Esophagus (tissue), 2 donors: ENCODE measurements at regions not wholly inside any gene's neighbourhood (a gene's known extent, or its start where the extent isn't known, plus 50 kb on each side); places are given as distances from the start of the nearest gene placed in this dataset.

Source experiments
- H3K27ac ChIP-seq, 2 donors: one replicate each; pipeline ENCODE4 v1.5.1; 2013; ENCODE audit warnings: low read depth in 2 of 2, mild to moderate bottlenecking in 2 of 2, inconsistent platforms in 1 of 2, low read length in 1 of 2, moderate library complexity in 1 of 2
- H3K27me3 ChIP-seq, 2 donors: one replicate each; pipeline ENCODE4 v1.6.1; 2013; ENCODE audit warnings: low read length in 2 of 2, control low read depth in 1 of 2, mild to moderate bottlenecking in 1 of 2; ENCODE audit not compliant: insufficient read depth in 2 of 2, control insufficient read depth in 1 of 2
- H3K36me3 ChIP-seq, 2 donors: one replicate each; pipeline ENCODE4 v1.6.1; 2013; ENCODE audit warnings: low read length in 1 of 2; ENCODE audit not compliant: control insufficient read depth in 2 of 2, insufficient read depth in 2 of 2
- H3K4me1 ChIP-seq, 2 donors: one replicate each; pipeline ENCODE4 v1.6.1; 2013; ENCODE audit warnings: low read length in 1 of 2; ENCODE audit not compliant: control insufficient read depth in 2 of 2, insufficient read depth in 2 of 2
- H3K4me3 ChIP-seq, 2 donors: one replicate each; pipeline ENCODE4 v1.5.1; 2013; ENCODE audit warnings: low read length in 2 of 2, mild to moderate bottlenecking in 2 of 2, low read depth in 1 of 2, moderate library complexity in 1 of 2
- H3K9me3 ChIP-seq, 2 donors: one replicate each; pipeline ENCODE4 v1.6.1; 2013; ENCODE audit warnings: mild to moderate bottlenecking in 2 of 2, low read depth in 1 of 2, low read length in 1 of 2, moderate library complexity in 1 of 2; ENCODE audit not compliant: control insufficient read depth in 2 of 2, insufficient read depth in 1 of 2
- WGBS, 2 donors: extraction: QIAGEN DNeasy Blood & Tissue Kit; methylation state at CpG; one replicate each; pipeline ENCODE4 v1.1.7; 2013; 5-methylcytosine and 5-hydroxymethylcytosine counted together
- donor health status: healthy with polysubstance abuse.
- donor health status: Bipolar disorder and iron deficiency.

DNA sequence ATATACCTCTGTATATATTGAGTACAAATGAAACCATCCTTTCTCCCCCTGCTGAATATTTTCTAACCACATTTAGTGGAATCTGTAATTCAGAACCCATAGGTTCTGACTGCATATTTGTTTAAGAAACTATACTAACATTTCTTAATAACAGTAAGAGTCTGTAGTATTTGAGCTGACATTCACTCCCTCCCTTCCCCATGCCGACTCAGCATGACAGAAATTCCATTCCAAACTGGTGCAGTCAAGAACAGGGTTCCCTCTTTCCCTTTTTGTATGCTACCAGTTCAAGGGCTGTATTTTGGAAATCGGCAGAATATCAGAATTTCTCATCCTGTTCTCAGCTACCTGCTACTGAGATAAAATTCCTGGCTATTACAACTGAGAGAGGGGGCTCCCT lies 796.6 kb upstream of the DPPA4 start:
- Histone ChIP-seq H3K27me3 (no peaks in the 10 kb centered on the region), H3K4me1 (no peaks in the 10 kb centered on the region), H3K9me3 (no peaks in the 10 kb centered on the region), H3K27ac (no peak overlapping the region), H3K36me3 (no peaks in the 10 kb centered on the region), H3K4me3 (no peak overlapping the region)
- 84 to 85% methylated on average over 2 of the region's 2 CpGs for WGBS, 2 donors

DNA sequence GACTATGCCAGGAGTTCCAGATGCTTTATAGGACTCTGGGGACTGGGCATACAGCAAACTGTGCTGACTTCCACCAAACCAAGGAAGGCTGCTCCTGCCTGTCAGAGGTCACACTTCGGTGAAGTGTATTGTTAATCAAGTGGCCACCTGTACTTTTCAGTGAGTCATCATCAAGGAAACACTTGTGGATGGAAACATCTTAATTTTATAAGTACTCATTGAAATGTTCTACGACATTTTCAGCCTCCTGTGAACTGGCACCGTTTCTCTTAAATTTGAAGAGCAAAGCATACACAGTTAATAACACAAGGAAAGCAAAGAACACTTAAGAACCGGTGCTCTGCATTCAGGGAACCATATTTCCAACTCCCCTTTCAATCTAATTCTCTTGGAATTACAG lies 801.7 kb upstream of the DPPA4 start:
- 67 to 71% methylated on average over 4 of the region's 4 CpGs for WGBS, 2 donors
- H3K9me3 ChIP-seq = no peaks in the 10 kb centered on the region

DNA sequence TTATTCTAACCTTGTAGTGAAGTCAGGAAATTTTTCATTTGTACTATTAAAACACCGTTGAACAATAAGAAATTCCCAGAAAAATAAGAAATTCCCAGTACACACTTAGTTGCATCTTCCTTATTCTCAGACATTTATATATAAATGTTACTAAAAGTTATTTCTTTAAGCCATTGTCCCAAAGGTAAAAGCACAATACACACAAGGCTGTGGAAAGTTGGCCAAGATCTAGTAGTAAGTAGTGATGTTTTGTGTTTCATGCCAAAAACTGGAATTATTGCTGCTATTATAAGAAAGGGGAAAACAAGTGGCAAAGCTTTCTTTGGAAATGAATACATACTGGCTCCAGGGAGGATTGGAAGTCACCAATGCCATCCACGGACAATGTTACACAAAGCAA lies 802.5 kb upstream of the DPPA4 start:
- no peaks in the 10 kb centered on the region for H3K27me3 ChIP-seq
- no peaks in the 10 kb centered on the region for H3K4me1 ChIP-seq
- no peaks in the 10 kb centered on the region for H3K9me3 ChIP-seq
- no peak overlapping the region for H3K4me3 ChIP-seq
- 53 to 67% methylated on average over 2 of the region's 2 CpGs for WGBS, 2 donors
- no peak overlapping the region for H3K27ac ChIP-seq
- no peaks in the 10 kb centered on the region for H3K36me3 ChIP-seq

More for the DNA sequence above, 801.7 kb upstream of the DPPA4 start:
- no peaks in the 10 kb centered on the region for H3K36me3 ChIP-seq
- H3K4me3 ChIP-seq = no peak overlapping the region
- H3K27ac ChIP-seq = no peak overlapping the region
- no peaks in the 10 kb centered on the region for H3K4me1 ChIP-seq
- H3K27me3 ChIP-seq = no peaks in the 10 kb centered on the region

DNA sequence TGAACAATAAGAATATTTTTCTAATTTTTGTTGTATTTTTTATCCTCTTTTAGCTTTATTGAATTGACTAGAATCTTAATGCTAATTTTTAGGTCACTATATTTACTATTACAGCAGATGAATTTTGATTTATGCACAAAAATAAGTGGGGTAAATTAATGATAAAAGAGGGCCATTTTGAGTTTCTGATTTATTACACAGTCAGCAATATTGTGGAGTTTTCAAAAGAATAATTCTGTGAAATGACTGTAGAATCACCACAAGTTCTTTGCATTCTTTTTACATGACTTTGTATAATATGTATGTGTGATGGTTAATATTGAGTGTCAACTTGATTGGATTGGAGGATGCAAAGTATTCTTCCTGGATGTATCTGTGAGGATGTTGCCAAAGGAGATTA lies 812.4 kb upstream of the DPPA4 start:
- no peak overlapping the region for H3K4me3 ChIP-seq
- no peaks in the 10 kb centered on the region for H3K36me3 ChIP-seq
- H3K9me3 ChIP-seq = no peaks in the 10 kb centered on the region
- H3K27me3 ChIP-seq = no peaks in the 10 kb centered on the region
- H3K4me1 ChIP-seq = no peaks in the 10 kb centered on the region
- no peak overlapping the region for H3K27ac ChIP-seq

GRCh38 chr3:110157221-110157620 lies 819.9 kb upstream of the DPPA4 start:
- WGBS, 2 donors = 78 to 88% methylated on average over 4 of the region's 4 CpGs
- H3K27ac ChIP-seq = no peak overlapping the region
- H3K36me3 ChIP-seq = no peaks in the 10 kb centered on the region
- no peaks in the 10 kb centered on the region for H3K9me3 ChIP-seq
- H3K4me3 ChIP-seq = no peak overlapping the region
- no peaks in the 10 kb centered on the region for H3K4me1 ChIP-seq
- no peaks in the 10 kb centered on the region for H3K27me3 ChIP-seq

- Histone ChIP-seq H3K4me1 (no peaks in the 10 kb centered on the region), H3K4me3 (no peak overlapping the region), H3K27ac (no peak overlapping the region), H3K9me3 (no peaks in the 10 kb centered on the region), H3K36me3 (no peaks in the 10 kb centered on the region), H3K27me3 (no peaks in the 10 kb centered on the region)
- WGBS, 2 donors = 59 to 78% methylated on average over 6 of the region's 6 CpGs
Measured at GRCh38 chr3:110164632-110165369, 827.5 kb upstream of the DPPA4 start.

GRCh38 chr3:110165370-110165743 lies 828.0 kb upstream of the DPPA4 start:
- Histone ChIP-seq H3K36me3 (no peaks in the 10 kb centered on the region), H3K4me1 (no peaks in the 10 kb centered on the region), H3K9me3 (no peaks in the 10 kb centered on the region), H3K27ac (no peak overlapping the region), H3K4me3 (peak overlapping the region in 1 of 2 donors; percentile 9), H3K27me3 (no peaks in the 10 kb centered on the region)
- WGBS, 2 donors = 21 to 22% methylated on average over 3 of the region's 3 CpGs

DNA sequence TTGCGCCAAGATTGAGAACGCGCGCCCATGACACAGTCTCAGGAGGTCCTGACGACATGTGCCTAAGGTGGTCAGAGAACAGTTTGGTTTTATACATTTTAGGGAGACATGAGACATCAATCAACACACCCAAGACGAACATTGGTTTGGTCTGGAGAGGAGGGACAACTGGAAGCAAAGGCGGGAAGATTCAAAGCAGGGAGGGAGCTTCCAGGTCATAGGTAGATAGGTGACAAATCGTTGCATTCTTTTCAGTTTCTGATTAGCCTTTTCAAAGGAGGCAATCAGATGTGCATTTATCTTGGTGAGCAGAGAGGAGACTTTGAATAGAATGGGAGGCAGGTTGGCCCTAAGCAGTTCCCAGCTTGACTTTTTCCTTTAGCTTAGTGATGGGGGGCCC lies 828.4 kb upstream of the DPPA4 start:
- H3K9me3 ChIP-seq = no peaks in the 10 kb centered on the region
- no peaks in the 10 kb centered on the region for H3K36me3 ChIP-seq
- H3K27me3 ChIP-seq = no peaks in the 10 kb centered on the region
- H3K4me3 ChIP-seq = peak overlapping the region in 1 of 2 donors; percentile 9
- WGBS, 2 donors = 42 to 50% methylated on average over 8 of the region's 8 CpGs
- no peak overlapping the region for H3K27ac ChIP-seq
- no peaks in the 10 kb centered on the region for H3K4me1 ChIP-seq

- Histone ChIP-seq H3K4me3 (no peak overlapping the region), H3K36me3 (no peaks in the 10 kb centered on the region), H3K9me3 (no peaks in the 10 kb centered on the region), H3K27me3 (no peaks in the 10 kb centered on the region), H3K27ac (no peak overlapping the region), H3K4me1 (no peaks in the 10 kb centered on the region)
- 64 to 70% methylated on average over 1 of the region's 1 CpG for WGBS, 2 donors
Measured at GRCh38 chr3:110166791-110167190, 829.4 kb upstream of the DPPA4 start.

DNA sequence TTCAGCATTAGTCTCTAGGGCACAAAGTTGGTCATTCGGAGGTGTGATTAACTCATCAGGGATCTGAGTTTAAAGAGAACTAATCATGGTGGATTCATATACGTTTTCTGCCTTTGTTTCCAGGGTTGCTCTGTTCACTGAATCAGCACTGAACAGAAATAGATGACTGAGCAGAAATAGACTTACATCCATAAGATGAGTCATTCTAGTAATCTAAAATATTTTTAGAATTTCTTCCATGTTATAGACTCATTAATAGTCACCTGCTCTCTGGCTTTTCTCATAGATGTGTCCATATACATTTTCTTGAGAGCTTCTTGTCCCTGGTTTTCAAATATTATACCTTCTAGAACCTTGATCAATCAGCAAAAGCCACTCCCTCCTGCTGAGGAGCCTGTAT lies 837.6 kb upstream of the DPPA4 start:
- Histone ChIP-seq H3K4me3 (no peak overlapping the region), H3K27ac (no peak overlapping the region), H3K9me3 (no peaks in the 10 kb centered on the region), H3K36me3 (no peaks in the 10 kb centered on the region), H3K27me3 (no peaks in the 10 kb centered on the region), H3K4me1 (no peaks in the 10 kb centered on the region)
- 84 to 85% methylated on average over 2 of the region's 2 CpGs for WGBS, 2 donors
